ENCODE measurements at regions not wholly inside any gene's neighbourhood (a gene's known extent, or its start where the extent isn't known, plus 50 kb on each side); places are given as distances from the start of the nearest gene placed in this dataset.
"Not testable (repeated sequence)": the region's sequence is repeated elsewhere in the genome, so short reads cannot be mapped to it uniquely, and the experiment has no call there.

- H3K36me3 ChIP-seq: no peaks in the 10 kb centered on the region
- no peak overlapping the region for H3K4me3 ChIP-seq
- DNase-seq (peak in 1 of 2 donors; percentile 17), ATAC-seq (peak in 1 of 2 donors; percentile 55)
- TF ChIP-seq POLR2A (IDR thresholded peaks at IDR 0.05) (no peak), CTCF (IDR thresholded peaks at IDR 0.05 in 4 of 5, conservative IDR thresholded peaks at IDR 0.05 in 1 of 5) (no peak)
- H3K9me3 ChIP-seq: no peaks in the 10 kb centered on the region
- H3K27me3 ChIP-seq: no peaks in the 10 kb centered on the region
- intact Hi-C loops (cut with DNase I; ENCODE audit: low total_unique reads) (no loop called here), in situ Hi-C loops (cut with MboI; ENCODE audit: low sequenced_read_pairs in 4 of 4) (no loop called here)
- H3K27ac ChIP-seq: peak overlapping the region in 1 of 4 donors; percentile 5
- H3K4me1 ChIP-seq: no peaks in the 10 kb centered on the region
Measured at GRCh38 chr2:78814331-78814986, 211.0 kb upstream of the REG3G start.

GRCh38 chr2:78817430-78817829 is 208.1 kb upstream of the REG3G start:
- no peak overlapping the region for H3K4me3 ChIP-seq
- TF ChIP-seq POLR2A (IDR thresholded peaks at IDR 0.05) (no peak), CTCF (IDR thresholded peaks at IDR 0.05 in 4 of 5, conservative IDR thresholded peaks at IDR 0.05 in 1 of 5) (no peak)
- H3K36me3 ChIP-seq: no peaks in the 10 kb centered on the region
- intact Hi-C loops (cut with DNase I; ENCODE audit: low total_unique reads) (no loop called here), in situ Hi-C loops (cut with MboI; ENCODE audit: low sequenced_read_pairs in 4 of 4) (no loop called here)
- H3K9me3 ChIP-seq: no peaks in the 10 kb centered on the region
- H3K27ac ChIP-seq: no peak overlapping the region
- no peaks in the 10 kb centered on the region for H3K27me3 ChIP-seq
- ATAC-seq: no peak
- H3K4me1 ChIP-seq: no peaks in the 10 kb centered on the region
- no peak for DNase-seq

GRCh38 chr2:78832481-78832880 is 193.0 kb upstream of the REG3G start:
- Histone ChIP-seq H3K27me3 (no peaks in the 10 kb centered on the region), H3K4me1 (no peaks in the 10 kb centered on the region), H3K36me3 (no peaks in the 10 kb centered on the region), H3K4me3 (no peak overlapping the region), H3K27ac (no peak overlapping the region), H3K9me3 (no peaks in the 10 kb centered on the region)
- ATAC-seq: no peak
- no peak for DNase-seq
- in situ Hi-C loops (cut with MboI; ENCODE audit: low sequenced_read_pairs in 4 of 4) (no loop called here), intact Hi-C loops (cut with DNase I; ENCODE audit: low total_unique reads) (no loop called here)
- TF ChIP-seq CTCF (IDR thresholded peaks at IDR 0.05 in 4 of 5, conservative IDR thresholded peaks at IDR 0.05 in 1 of 5) (no peak), POLR2A (IDR thresholded peaks at IDR 0.05) (no peak)

- no peak overlapping the region for H3K27ac ChIP-seq
- in situ Hi-C loops (cut with MboI; ENCODE audit: low sequenced_read_pairs in 4 of 4): no loop called here
- no peak overlapping the region for H3K4me3 ChIP-seq
- no peaks in the 10 kb centered on the region for H3K27me3 ChIP-seq
- intact Hi-C loops (cut with DNase I; ENCODE audit: low total_unique reads): no loop called here
- no peaks in the 10 kb centered on the region for H3K36me3 ChIP-seq
- TF ChIP-seq CTCF (IDR thresholded peaks at IDR 0.05 in 4 of 5, conservative IDR thresholded peaks at IDR 0.05 in 1 of 5) (no peak), POLR2A (IDR thresholded peaks at IDR 0.05) (no peak)
- H3K9me3 ChIP-seq: no peaks in the 10 kb centered on the region
- ATAC-seq (no peak), DNase-seq (no peak)
- H3K4me1 ChIP-seq: no peaks in the 10 kb centered on the region
Measured at GRCh38 chr2:78839259-78839658, 186.2 kb upstream of the REG3G start.

GRCh38 chr2:78840311-78840710 is 185.2 kb upstream of the REG3G start:
- H3K4me1 ChIP-seq; in situ Hi-C loops (cut with MboI; ENCODE audit: low sequenced_read_pairs in 4 of 4); intact Hi-C loops (cut with DNase I; ENCODE audit: low total_unique reads); H3K36me3 ChIP-seq; H3K4me3 ChIP-seq; H3K9me3 ChIP-seq; ATAC-seq; H3K27me3 ChIP-seq; DNase-seq; H3K27ac ChIP-seq: not testable (repeated sequence)
